A549 (cell line): ENCODE measurements at regions not wholly inside any gene's neighbourhood (a gene's known extent, or its start where the extent isn't known, plus 50 kb on each side); places are given as distances from the start of the nearest gene placed in this dataset.

Experiments used
- CBX2 ChIP-seq: fragments of 200-600 bp; sonication (generic); IDR thresholded peaks from 2 replicates; pipeline ENCODE4 v1.6.1; 2016; ENCODE audit warnings: low read depth, mild to moderate bottlenecking, borderline replicate concordance
- CHD2 ChIP-seq: fragments of 150-350 bp; IDR thresholded peaks from 2 replicates; pipeline ENCODE4 v1.6.1; 2014; ENCODE audit warnings: low read length; ENCODE audit not compliant: partially characterized antibody
- EP300 ChIP-seq, 2 experiments: fragments of >200 bp; sonication (Bioruptor Twin); formaldehyde crosslinking; IDR thresholded peaks; 2 replicates in 1 of 2; 3 replicates in 1 of 2; pipeline ENCODE4 v1.6.1; 2016 to 2017
- ESRRA ChIP-seq: fragments of 150-350 bp; IDR thresholded peaks from 2 replicates; pipeline ENCODE4 v1.6.1; 2014; ENCODE audit warnings: mild to moderate bottlenecking, low read length, borderline replicate concordance
- HDAC2 ChIP-seq: fragments of 200-600 bp; sonication (generic); IDR thresholded peaks from 2 replicates; pipeline ENCODE4 v1.6.1; 2016
- MYC ChIP-seq: IDR thresholded peaks from 2 replicates; pipeline ENCODE4 v1.6.1; 2012; ENCODE audit warnings: mild to moderate bottlenecking, inconsistent platforms, low read length, improper control_type of control experiment, borderline replicate concordance
- POLR2A ChIP-seq: IDR thresholded peaks from 2 replicates; pipeline ENCODE4 v1.6.1; 2012; ENCODE audit warnings: mild to moderate bottlenecking, low read length
- ZC3H11A ChIP-seq: fragments of 450-650 bp; IDR thresholded peaks from 2 replicates; pipeline ENCODE4 v1.6.1; 2014; ENCODE audit warnings: antibody characterized with exemption, mild to moderate bottlenecking
- TF ChIP-seq, protein P1 (sequence below): IDR thresholded peaks from 2 replicates; pipeline ENCODE4 v1.6.1; 2012
- TF ChIP-seq, protein P2 (sequence below): fragments of >200 bp; sonication (Bioruptor Twin); formaldehyde crosslinking; IDR thresholded peaks from 3 replicates; pipeline ENCODE4 v1.5.1; 2016

DNA sequence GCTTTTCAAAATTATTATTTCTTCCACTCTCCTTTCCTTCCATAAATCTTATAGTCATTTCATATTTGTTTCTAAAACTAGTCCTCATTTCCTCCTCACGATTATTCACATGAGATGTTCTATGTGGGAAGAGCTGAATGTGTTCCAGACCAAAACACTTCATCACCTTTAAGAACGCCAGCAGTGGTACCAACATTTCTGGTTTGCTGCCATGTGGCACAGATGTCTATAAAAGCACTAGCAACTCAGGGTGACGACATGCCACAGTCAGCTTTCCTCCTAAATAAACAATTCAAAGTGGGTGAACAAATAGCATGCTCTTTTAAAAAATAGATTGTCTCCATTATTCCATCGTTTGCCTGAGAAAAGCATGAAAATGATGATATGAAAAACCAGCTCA, 1217.8 kb upstream of the ADGRL2 start:
- TF ChIP-seq CBX2 (no peak), CHD2 (no peak), EP300 (IDR thresholded peaks at IDR 0.05) (no peak), POLR2A (no peak), HDAC2 (no peak), MYC (no peak), ZC3H11A (no peak), ESRRA (no peak)
- TF ChIP-seq, protein P1, sequence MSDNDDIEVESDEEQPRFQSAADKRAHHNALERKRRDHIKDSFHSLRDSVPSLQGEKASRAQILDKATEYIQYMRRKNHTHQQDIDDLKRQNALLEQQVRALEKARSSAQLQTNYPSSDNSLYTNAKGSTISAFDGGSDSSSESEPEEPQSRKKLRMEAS, result no peak
- TF ChIP-seq, protein P2, sequence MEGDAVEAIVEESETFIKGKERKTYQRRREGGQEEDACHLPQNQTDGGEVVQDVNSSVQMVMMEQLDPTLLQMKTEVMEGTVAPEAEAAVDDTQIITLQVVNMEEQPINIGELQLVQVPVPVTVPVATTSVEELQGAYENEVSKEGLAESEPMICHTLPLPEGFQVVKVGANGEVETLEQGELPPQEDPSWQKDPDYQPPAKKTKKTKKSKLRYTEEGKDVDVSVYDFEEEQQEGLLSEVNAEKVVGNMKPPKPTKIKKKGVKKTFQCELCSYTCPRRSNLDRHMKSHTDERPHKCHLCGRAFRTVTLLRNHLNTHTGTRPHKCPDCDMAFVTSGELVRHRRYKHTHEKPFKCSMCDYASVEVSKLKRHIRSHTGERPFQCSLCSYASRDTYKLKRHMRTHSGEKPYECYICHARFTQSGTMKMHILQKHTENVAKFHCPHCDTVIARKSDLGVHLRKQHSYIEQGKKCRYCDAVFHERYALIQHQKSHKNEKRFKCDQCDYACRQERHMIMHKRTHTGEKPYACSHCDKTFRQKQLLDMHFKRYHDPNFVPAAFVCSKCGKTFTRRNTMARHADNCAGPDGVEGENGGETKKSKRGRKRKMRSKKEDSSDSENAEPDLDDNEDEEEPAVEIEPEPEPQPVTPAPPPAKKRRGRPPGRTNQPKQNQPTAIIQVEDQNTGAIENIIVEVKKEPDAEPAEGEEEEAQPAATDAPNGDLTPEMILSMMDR, result no peak
